Spleen (tissue), 11 donors: ENCODE measurements at regions not wholly inside any gene's neighbourhood (a gene's known extent, or its start where the extent isn't known, plus 50 kb on each side); places are given as distances from the start of the nearest gene placed in this dataset.

ENCODE experiments used
- DNase-seq: peaks from one replicate; pipeline ENCODE4 v3.0.0-alpha.2; 2020
- H3K27ac ChIP-seq, 8 donors: fragments of 200-600 bp; sonication (generic) in 7 of 8; 1 replicate in 4 of 8; 2 replicates in 4 of 8; pipeline versions ENCODE4 v1.5.0 to v1.8.0; 2016 to 2021; ENCODE audit warnings: inconsistent platforms in 4 of 8, mild to moderate bottlenecking in 4 of 8, moderate library complexity in 1 of 8
- H3K27me3 ChIP-seq, 7 donors: fragments of 200-600 bp; sonication (generic) in 6 of 7; replicated peaks in 1 of 7; 1 replicate in 4 of 7; 2 replicates in 3 of 7; pipeline versions ENCODE4 v1.5.0 to v1.8.0; 2016 to 2021; ENCODE audit warnings: inconsistent platforms in 3 of 7, mild to moderate bottlenecking in 1 of 7
- H3K36me3 ChIP-seq, 6 donors: fragments of 200-600 bp; sonication (generic) in 5 of 6; 1 replicate in 4 of 6; 2 replicates in 2 of 6; pipeline versions ENCODE4 v1.5.0 to v1.8.0; 2016 to 2021; ENCODE audit warnings: inconsistent platforms in 2 of 6
- H3K4me1 ChIP-seq, 6 donors: fragments of 200-600 bp; sonication (generic) in 5 of 6; 1 replicate in 3 of 6; 2 replicates in 3 of 6; pipeline versions ENCODE4 v1.5.0 to v1.8.0; 2016 to 2021; ENCODE audit warnings: inconsistent platforms in 3 of 6
- H3K4me3 ChIP-seq, 8 donors: fragments of 200-600 bp; sonication (generic) in 7 of 8; 1 replicate in 4 of 8; 2 replicates in 4 of 8; pipeline versions ENCODE4 v1.5.0 to v1.8.0; 2016 to 2021; ENCODE audit warnings: inconsistent platforms in 4 of 8, mild to moderate bottlenecking in 4 of 8, moderate library complexity in 2 of 8
- H3K9me3 ChIP-seq, 8 donors: fragments of 200-600 bp; sonication (generic) in 7 of 8; 1 replicate in 4 of 8; 2 replicates in 4 of 8; pipeline versions ENCODE4 v1.5.0 to v1.8.0; 2016 to 2021; ENCODE audit warnings: inconsistent platforms in 4 of 8
- POLR2A ChIP-seq, 3 donors: fragments of 450-650 bp; IDR thresholded peaks; one replicate each; pipeline ENCODE4 v1.5.1; 2017; ENCODE audit warnings: antibody characterized with exemption in 3 of 3, mild to moderate bottlenecking in 1 of 3
- POLR2AphosphoS5 ChIP-seq, 3 donors: sonication (generic); formaldehyde crosslinking; IDR thresholded peaks; one replicate each; pipeline ENCODE4 v1.5.1; 2017; ENCODE audit warnings: antibody characterized with exemption in 3 of 3
- WGBS, 5 donors: extraction: QIAGEN DNeasy Blood & Tissue Kit in 3 of 5; methylation state at CpG; one replicate each; pipeline versions ENCODE4 v1.1.5 to v1.1.7; 2013 to 2018; 5-methylcytosine and 5-hydroxymethylcytosine counted together
- intact Hi-C: fragments of 100-400 bp; cut with DNase I; formaldehyde crosslinking; loops from one replicate; pipeline ENCODE4 v1.15.0; 2023; ENCODE audit warnings: low total_unique reads
- TF ChIP-seq, protein P1 (sequence below), 11 experiments: fragments of 200-600 bp in 7 of 11; fragments of 450-650 bp in 4 of 11; sonication (generic) in 4 of 11; IDR thresholded peaks in 8 of 11; conservative IDR thresholded peaks in 3 of 11; 1 replicate in 7 of 11; 2 replicates in 4 of 11; pipeline versions ENCODE4 v1.4.0 to v1.8.0; 2016 to 2021; ENCODE audit warnings: antibody characterized with exemption in 11 of 11, inconsistent platforms in 4 of 11, mild to moderate bottlenecking in 1 of 11
- donor health status: healthy with polysubstance abuse.
- donor health status: DM: no; HTN: no; CAD: no; lungs with moderate emphysema.
- donor health status: DM: no; HTN: no; CAD: no.
- donor health status: Bipolar disorder and iron deficiency.
- donor health status: healthy.
- donor health status: DM: no; HTN: no; CAD: no.
- donor health status: DM: yes; HTN: yes; CAD: no.

- TF ChIP-seq, protein P1, sequence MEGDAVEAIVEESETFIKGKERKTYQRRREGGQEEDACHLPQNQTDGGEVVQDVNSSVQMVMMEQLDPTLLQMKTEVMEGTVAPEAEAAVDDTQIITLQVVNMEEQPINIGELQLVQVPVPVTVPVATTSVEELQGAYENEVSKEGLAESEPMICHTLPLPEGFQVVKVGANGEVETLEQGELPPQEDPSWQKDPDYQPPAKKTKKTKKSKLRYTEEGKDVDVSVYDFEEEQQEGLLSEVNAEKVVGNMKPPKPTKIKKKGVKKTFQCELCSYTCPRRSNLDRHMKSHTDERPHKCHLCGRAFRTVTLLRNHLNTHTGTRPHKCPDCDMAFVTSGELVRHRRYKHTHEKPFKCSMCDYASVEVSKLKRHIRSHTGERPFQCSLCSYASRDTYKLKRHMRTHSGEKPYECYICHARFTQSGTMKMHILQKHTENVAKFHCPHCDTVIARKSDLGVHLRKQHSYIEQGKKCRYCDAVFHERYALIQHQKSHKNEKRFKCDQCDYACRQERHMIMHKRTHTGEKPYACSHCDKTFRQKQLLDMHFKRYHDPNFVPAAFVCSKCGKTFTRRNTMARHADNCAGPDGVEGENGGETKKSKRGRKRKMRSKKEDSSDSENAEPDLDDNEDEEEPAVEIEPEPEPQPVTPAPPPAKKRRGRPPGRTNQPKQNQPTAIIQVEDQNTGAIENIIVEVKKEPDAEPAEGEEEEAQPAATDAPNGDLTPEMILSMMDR (IDR thresholded peaks at IDR 0.05 in 8 of 11, conservative IDR thresholded peaks at IDR 0.05 in 3 of 11), result no peak
- no peak for TF ChIP-seq POLR2A (IDR thresholded peaks at IDR 0.05)
- no peak for TF ChIP-seq POLR2AphosphoS5 (IDR thresholded peaks at IDR 0.05)
- Histone ChIP-seq H3K9me3 (no peaks in the 10 kb centered on the region), H3K27me3 (no peaks in the 10 kb centered on the region), H3K4me1 (no peaks in the 10 kb centered on the region), H3K36me3 (no peaks in the 10 kb centered on the region), H3K4me3 (no peak overlapping the region), H3K27ac (no peak overlapping the region)
- 53 to 84% (median 72%) methylated on average over 1 of the region's 1 CpG for WGBS, 5 donors
- intact Hi-C loops, result no loop called here
- DNase-seq, result no peak
Observed at GRCh38 chr13:47809411-47809810, 191.7 kb downstream of the SUCLA2 start.

- Histone ChIP-seq H3K4me1 (no peaks in the 10 kb centered on the region), H3K9me3 (peaks cover 0 to 13% (median 5%) of the 10 kb centered on the region in 8 donors), H3K36me3 (no peaks in the 10 kb centered on the region), H3K4me3 (no peak overlapping the region), H3K27ac (no peak overlapping the region), H3K27me3 (no peaks in the 10 kb centered on the region)
- no peak for DNase-seq
- TF ChIP-seq, protein P1 (IDR thresholded peaks at IDR 0.05 in 8 of 11, conservative IDR thresholded peaks at IDR 0.05 in 3 of 11), result no peak
- TF ChIP-seq POLR2A (IDR thresholded peaks at IDR 0.05), result no peak
- TF ChIP-seq POLR2AphosphoS5 (IDR thresholded peaks at IDR 0.05), result no peak
- WGBS, 5 donors, result 94 to 100% (median 97%) methylated on average over 2 of the region's 2 CpGs
- intact Hi-C loops, result no loop called here
Observed at GRCh38 chr13:47803131-47803530, 197.9 kb downstream of the SUCLA2 start.

DNA sequence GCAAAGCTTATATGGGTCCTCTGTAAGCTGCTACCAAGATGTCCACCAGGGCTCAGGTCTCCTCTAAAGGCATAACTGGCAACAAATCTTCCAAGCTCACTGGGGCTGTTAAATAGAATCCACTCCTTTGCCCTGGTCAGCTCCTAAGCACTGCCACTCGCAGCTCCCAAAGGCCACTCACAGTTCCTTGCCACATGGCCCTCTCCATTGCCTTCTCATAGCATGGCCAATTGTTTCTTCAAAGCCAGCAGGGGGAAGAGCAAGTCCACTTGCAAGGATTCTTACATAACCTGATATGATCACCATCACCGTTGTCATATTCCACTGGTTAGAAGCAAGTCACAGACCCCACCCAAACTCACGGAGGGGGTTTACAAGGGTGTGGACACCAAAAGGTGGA is 199.5 kb downstream of the SUCLA2 start:
- WGBS, 5 donors, result 84 to 97% (median 91%) methylated on average over 3 of the region's 3 CpGs
- H3K36me3 ChIP-seq, result no peaks in the 10 kb centered on the region
- TF ChIP-seq POLR2A (IDR thresholded peaks at IDR 0.05), result no peak
- TF ChIP-seq POLR2AphosphoS5 (IDR thresholded peaks at IDR 0.05), result no peak
- TF ChIP-seq, protein P1 (IDR thresholded peaks at IDR 0.05 in 8 of 11, conservative IDR thresholded peaks at IDR 0.05 in 3 of 11), result no peak
- no peak overlapping the region for H3K27ac ChIP-seq
- H3K27me3 ChIP-seq, result no peaks in the 10 kb centered on the region
- H3K4me1 ChIP-seq, result no peaks in the 10 kb centered on the region
- H3K9me3 ChIP-seq, result peaks cover 0 to 13% (median 5%) of the 10 kb centered on the region in 8 donors
- intact Hi-C loops, result no loop called here
- H3K4me3 ChIP-seq, result no peak overlapping the region
- no peak for DNase-seq

DNA sequence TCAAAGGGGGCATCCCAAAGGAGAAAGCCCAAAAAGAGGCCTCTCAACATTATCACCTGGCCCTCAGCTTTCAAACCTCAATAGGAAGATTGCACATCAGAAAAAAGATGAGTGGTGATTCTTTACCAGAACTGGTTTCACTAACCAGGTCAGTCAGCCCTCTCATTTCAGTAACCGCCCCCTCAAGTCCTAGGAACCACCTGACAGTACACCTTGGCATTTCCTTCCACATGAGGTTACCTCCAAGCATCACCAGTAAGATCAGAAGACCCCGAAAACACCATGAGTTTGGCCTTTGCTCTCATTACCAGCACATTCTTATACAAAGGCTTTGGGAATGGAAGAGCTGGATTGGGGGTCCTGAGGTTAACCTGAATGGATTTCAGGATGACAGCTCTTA is 200.5 kb downstream of the SUCLA2 start:
- Histone ChIP-seq H3K4me1 (no peaks in the 10 kb centered on the region), H3K36me3 (no peaks in the 10 kb centered on the region), H3K4me3 (no peak overlapping the region), H3K27ac (no peak overlapping the region), H3K27me3 (no peaks in the 10 kb centered on the region), H3K9me3 (peaks cover 0 to 13% (median 5%) of the 10 kb centered on the region in 8 donors)
- TF ChIP-seq POLR2AphosphoS5 (IDR thresholded peaks at IDR 0.05) (no peak), POLR2A (IDR thresholded peaks at IDR 0.05) (no peak)
- TF ChIP-seq, protein P1 (IDR thresholded peaks at IDR 0.05 in 8 of 11, conservative IDR thresholded peaks at IDR 0.05 in 3 of 11), result no peak
- 80 to 98% (median 90%) methylated on average over 2 of the region's 2 CpGs for WGBS, 5 donors
- DNase-seq, result no peak
- intact Hi-C loops, result no loop called here
